Panc1 (cell line): ENCODE measurements at regions not wholly inside any gene's neighbourhood (a gene's known extent, or its start where the extent isn't known, plus 50 kb on each side); places are given as distances from the start of the nearest gene placed in this dataset.
"Not testable (repeated sequence)": the region's sequence is repeated elsewhere in the genome, so short reads cannot be mapped to it uniquely, and the experiment has no call there.

Source experiments
- ATAC-seq: fragments of 200-7000 bp; cut with Tn5 transposase; 2 replicates; pipeline ENCODE4 v1.9.1; 2020; ENCODE audit warnings: mild to moderate bottlenecking, moderate library complexity
- BruUV-seq: library from RNA; stranded (reverse); fragments of 400-500 nt; replicated peaks from 2 replicates; lab custom pipeline; 2021; lab: Mats Ljungman, UMichigan
- CTCF ChIA-PET: fragments of 300-600 bp; sonication (Branson Sonifier 250); formaldehyde crosslinking; loops from one replicate; lab custom pipeline; 2022; ENCODE audit warnings: antibody characterized with exemption; lab: Charles Lee
- POLR2A ChIA-PET: fragments of 300-600 bp; sonication (Branson Sonifier 250); formaldehyde crosslinking; loops from one replicate; lab custom pipeline; 2022; ENCODE audit warnings: antibody characterized with exemption; lab: Charles Lee
- DNase-seq: peaks from one replicate; pipeline ENCODE4 v3.0.0-alpha.2; 2010; ENCODE audit warnings: low read depth, low spot score
- H3K27ac ChIP-seq: 2 replicates; pipeline ENCODE4 v1.5.1; 2011; ENCODE audit warnings: mild to moderate bottlenecking, low read length, inconsistent platforms
- H3K27me3 ChIP-seq: fragments of 200-500 bp; sonication (Bioruptor generic); 2 replicates; pipeline ENCODE4 v1.6.0; 2014; ENCODE audit warnings: low read length, inconsistent platforms; ENCODE audit not compliant: control insufficient read depth, insufficient read depth
- H3K36me3 ChIP-seq: fragments of 200-500 bp; sonication (Bioruptor generic); 2 replicates; pipeline ENCODE4 v1.5.1; 2014; ENCODE audit warnings: inconsistent platforms, mild to moderate bottlenecking, low read length, moderate library complexity; ENCODE audit not compliant: control insufficient read depth, insufficient read depth
- H3K4me1 ChIP-seq: 2 replicates; pipeline ENCODE4 v1.5.1; 2011; ENCODE audit warnings: inconsistent platforms, mild to moderate bottlenecking, low read length, moderate library complexity; ENCODE audit not compliant: control insufficient read depth, insufficient read depth
- H3K4me3 ChIP-seq, 2 experiments: 2 replicates each; pipeline ENCODE4 v1.5.1; 2011 to 2012; ENCODE audit warnings: low read depth in 2 of 2, low read length in 2 of 2, mild to moderate bottlenecking in 2 of 2, inconsistent platforms in 1 of 2, moderate library complexity in 1 of 2
- H3K9me3 ChIP-seq: fragments of 200-500 bp; sonication (Bioruptor generic); 2 replicates; pipeline ENCODE4 v1.5.1; 2014; ENCODE audit warnings: low read depth, mild to moderate bottlenecking, inconsistent platforms, low read length, moderate library complexity; ENCODE audit not compliant: control insufficient read depth, insufficient read depth
- CTCF ChIP-seq: fragments of 450-650 bp; IDR thresholded peaks from 2 replicates; pipeline ENCODE4 v1.5.1; 2017; ENCODE audit warnings: mild to moderate bottlenecking
- POLR2AphosphoS5 ChIP-seq: IDR thresholded peaks from 2 replicates; pipeline ENCODE4 v1.6.1; 2012; ENCODE audit warnings: mild to moderate bottlenecking, low read depth, low read length, moderate library complexity
- REST ChIP-seq, 2 experiments: IDR thresholded peaks; 2 replicates each; pipeline ENCODE4 v1.6.1; 2011 to 2012; ENCODE audit warnings: low read depth in 2 of 2, control low read depth in 1 of 2, low read length in 1 of 2, mild to moderate bottlenecking in 1 of 2, moderate library complexity in 1 of 2; ENCODE audit not compliant: insufficient read depth in 1 of 2
- SIN3A ChIP-seq: IDR thresholded peaks from 2 replicates; pipeline ENCODE4 v1.6.1; 2012; ENCODE audit warnings: low read depth, mild to moderate bottlenecking, low read length, moderate library complexity, borderline replicate concordance; ENCODE audit not compliant: insufficient read depth
- TCF7L2 ChIP-seq: IDR thresholded peaks from 2 replicates; pipeline ENCODE4 v1.6.1; 2011; ENCODE audit warnings: mild to moderate bottlenecking, low read depth, low read length, inconsistent platforms
- in situ Hi-C: cut with HindIII; loops from 2 replicates; pipeline ENCODE4 v1.10.0; 2016; ENCODE audit warnings: low sequenced_read_pairs, low pct_unique_long_range_greater_than_20kb
- intact Hi-C: fragments of 100-400 bp; cut with micrococcal nuclease; formaldehyde crosslinking; loops from one replicate; pipeline ENCODE4 v1.10.0; 2022; ENCODE audit not compliant: unreplicated experiment

GRCh38 chr11:23932485-23932898 lies 564.4 kb upstream of the LUZP2 start:
- H3K27me3 ChIP-seq = no peaks in the 10 kb centered on the region
- DNase-seq (no peak), ATAC-seq (no peak)
- no peaks in the 10 kb centered on the region for H3K36me3 ChIP-seq
- H3K9me3 ChIP-seq = no peaks in the 10 kb centered on the region
- in situ Hi-C loops = no loop called here
- H3K27ac ChIP-seq = no peak overlapping the region
- ChIA-PET POLR2A (no interaction called here), CTCF (no interaction called here)
- intact Hi-C loops = no loop called here
- no peak overlapping the region for H3K4me3 ChIP-seq
- TF ChIP-seq TCF7L2 (no peak; the same call in 1 of the 2 replicates), SIN3A (no peak), CTCF (no peak), POLR2AphosphoS5 (no peak), REST (IDR thresholded peaks at IDR 0.05; ENCODE audit: insufficient read depth in 1 of 2, low read depth in 2 of 2, low read length in 1 of 2) (no peak)
- no peaks in the 10 kb centered on the region for H3K4me1 ChIP-seq
- BruUV-seq = no TSS peak

GRCh38 chr11:23933721-23934120 lies 563.1 kb upstream of the LUZP2 start:
- in situ Hi-C loops = no loop called here
- TF ChIP-seq SIN3A = no peak
- TF ChIP-seq REST (IDR thresholded peaks at IDR 0.05; ENCODE audit: insufficient read depth in 1 of 2, low read depth in 2 of 2, low read length in 1 of 2) = no peak
- no peak for TF ChIP-seq CTCF
- no peak for TF ChIP-seq POLR2AphosphoS5
- TF ChIP-seq TCF7L2 = no peak
- ATAC-seq = no peak
- no peaks in the 10 kb centered on the region for H3K9me3 ChIP-seq
- no peak for DNase-seq
- CTCF ChIA-PET = no interaction called here
- H3K4me1 ChIP-seq = no peaks in the 10 kb centered on the region
- H3K36me3 ChIP-seq = no peaks in the 10 kb centered on the region
- H3K27me3 ChIP-seq = no peaks in the 10 kb centered on the region
- H3K27ac ChIP-seq = no peak overlapping the region
- intact Hi-C loops = no loop called here
- BruUV-seq = no TSS peak
- H3K4me3 ChIP-seq = no peak overlapping the region
- POLR2A ChIA-PET = no interaction called here

GRCh38 chr11:23934671-23935270 lies 562.1 kb upstream of the LUZP2 start:
- ATAC-seq, CTCF ChIA-PET: not testable (repeated sequence)

More at GRCh38 chr11:23934671-23935270, 562.1 kb upstream of the LUZP2 start:
- DNase-seq, H3K27me3 ChIP-seq, BruUV-seq, H3K9me3 ChIP-seq, in situ Hi-C loops, H3K4me1 ChIP-seq, H3K27ac ChIP-seq, intact Hi-C loops, H3K4me3 ChIP-seq, H3K36me3 ChIP-seq, POLR2A ChIA-PET: not testable (repeated sequence)
